GM21576 (cell line): ENCODE measurements at regions not wholly inside any gene's neighbourhood (a gene's known extent, or its start where the extent isn't known, plus 50 kb on each side); places are given as distances from the start of the nearest gene placed in this dataset.

Experiments
- ATAC-seq: cut with Tn5 transposase; IDR thresholded peaks from one replicate; pipeline ENCODE4 v1.9.1; 2021; ENCODE audit warnings: mild to moderate bottlenecking, moderate library complexity; ENCODE audit not compliant: unreplicated experiment

GRCh38 chr1:191929383-191929782 lies 228.9 kb upstream of the RGS18 start:
- ATAC-seq, result no peak

GRCh38 chr1:191943684-191944083 lies 214.6 kb upstream of the RGS18 start:
- no peak for ATAC-seq

- ATAC-seq, result no peak
Observed at GRCh38 chr1:191953526-191953925, 204.7 kb upstream of the RGS18 start.

- no peak for ATAC-seq
Observed at GRCh38 chr1:191959856-191960255, 198.4 kb upstream of the RGS18 start.

DNA sequence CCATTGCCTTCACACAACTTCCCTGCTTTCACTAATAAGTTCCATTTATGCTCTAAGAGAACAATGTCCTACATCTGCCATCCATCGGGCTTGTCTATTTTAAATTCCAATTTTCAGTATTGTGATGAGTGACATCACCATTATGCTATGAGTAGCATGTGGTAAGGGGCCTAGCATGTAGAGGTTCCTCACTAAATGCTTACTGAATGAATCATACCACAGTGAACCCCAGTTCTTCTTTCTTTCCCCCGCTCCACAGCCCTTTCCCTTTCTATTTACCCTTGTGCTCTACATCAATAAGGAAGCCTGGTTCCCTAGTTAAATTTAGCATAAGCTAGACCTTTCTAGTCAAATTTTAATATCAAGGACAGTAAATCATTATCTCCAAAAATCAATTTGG lies 195.0 kb upstream of the RGS18 start:
- ATAC-seq, result no peak

DNA sequence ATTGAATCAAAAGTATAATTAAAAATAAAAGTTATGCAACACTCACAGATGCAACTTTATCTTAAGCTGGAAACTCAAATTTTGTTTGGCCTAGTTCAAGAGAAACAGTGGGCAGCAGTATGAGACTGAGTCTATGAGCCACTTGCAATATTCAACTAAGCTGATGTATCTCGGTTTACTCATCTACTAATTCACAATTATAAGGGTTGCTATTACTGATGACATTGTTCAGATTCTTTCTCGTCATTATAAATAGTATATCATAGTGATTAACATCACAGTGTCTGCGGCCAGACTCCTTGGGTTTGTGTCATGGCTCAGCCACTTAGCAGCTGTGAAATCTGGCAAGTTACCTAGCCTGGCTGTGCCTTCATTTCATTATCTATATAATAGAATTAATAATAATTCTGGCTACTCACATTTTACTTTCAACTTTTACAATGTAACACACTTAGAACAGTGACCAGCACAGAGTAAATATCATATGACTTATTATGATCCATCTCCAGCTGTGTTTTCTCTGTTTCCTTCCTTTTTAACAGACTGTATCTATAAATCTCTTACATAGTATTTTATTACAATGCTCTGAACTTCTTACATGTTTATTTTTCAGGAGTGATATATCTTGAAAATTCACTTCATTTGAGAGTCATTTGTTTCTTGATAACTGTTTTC lies 194.3 kb upstream of the RGS18 start:
- no peak for ATAC-seq

- no peak for ATAC-seq
Observed at GRCh38 chr1:191969290-191969689, 189.0 kb upstream of the RGS18 start.

DNA sequence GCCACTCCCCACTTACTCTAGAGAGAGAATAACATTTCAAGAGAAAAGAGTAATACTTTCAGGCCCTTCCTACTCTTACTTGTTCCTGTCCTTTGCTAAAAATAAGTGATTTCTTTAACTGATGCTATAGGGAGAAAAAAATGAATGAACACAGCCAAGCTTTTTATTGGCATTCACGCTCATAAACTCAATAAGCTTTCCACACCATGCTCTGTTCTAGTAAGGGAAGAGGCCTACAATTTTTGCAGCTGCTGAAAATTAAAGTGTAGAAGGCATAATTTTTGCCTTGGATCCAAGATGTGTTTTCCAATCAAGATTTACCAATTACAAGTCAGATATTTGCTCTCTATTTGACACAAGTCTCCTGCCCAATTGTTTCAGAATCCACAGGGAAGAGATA lies 188.1 kb upstream of the RGS18 start:
- no peak for ATAC-seq

DNA sequence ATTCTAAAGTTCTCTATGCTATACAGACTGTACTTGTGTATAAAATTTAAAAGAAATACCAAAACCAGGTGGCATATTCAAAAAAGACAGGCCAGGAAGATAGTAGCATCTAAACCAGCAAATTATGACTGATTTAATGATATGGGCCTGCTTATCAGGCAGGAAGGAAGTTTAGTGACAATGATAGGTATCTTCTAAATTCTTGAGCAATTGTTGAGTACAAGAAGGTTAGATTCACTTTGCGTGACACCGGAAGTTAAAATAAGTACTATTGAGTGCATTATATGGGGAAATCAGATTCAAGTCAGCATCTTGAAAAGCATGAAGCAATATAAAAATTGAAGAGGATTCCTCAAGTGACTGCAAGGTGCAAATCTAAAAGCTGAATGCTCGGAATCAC lies 186.8 kb upstream of the RGS18 start:
- no peak for ATAC-seq

DNA sequence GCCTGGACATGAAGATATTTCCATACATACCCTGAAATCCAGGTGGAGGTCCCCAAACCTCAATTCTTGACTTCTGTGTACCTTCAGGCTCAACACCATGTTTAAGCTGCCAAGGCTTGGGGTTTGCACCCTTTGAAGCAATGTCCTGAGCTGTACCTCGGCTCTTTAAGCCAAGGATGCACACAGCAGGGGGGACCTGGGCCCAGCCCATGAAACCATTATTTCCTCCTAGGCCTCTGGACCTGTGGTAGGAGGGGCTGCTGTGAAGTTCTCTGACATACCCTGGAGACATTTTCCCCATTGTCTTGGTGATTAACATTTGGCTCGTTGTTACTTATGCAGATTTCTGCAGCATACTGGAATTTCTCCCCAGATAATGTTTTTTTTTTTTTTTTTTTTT lies 184.3 kb upstream of the RGS18 start:
- no peak for ATAC-seq

- ATAC-seq, result no peak
Observed at GRCh38 chr1:191977874-191978506, 180.3 kb upstream of the RGS18 start.

DNA sequence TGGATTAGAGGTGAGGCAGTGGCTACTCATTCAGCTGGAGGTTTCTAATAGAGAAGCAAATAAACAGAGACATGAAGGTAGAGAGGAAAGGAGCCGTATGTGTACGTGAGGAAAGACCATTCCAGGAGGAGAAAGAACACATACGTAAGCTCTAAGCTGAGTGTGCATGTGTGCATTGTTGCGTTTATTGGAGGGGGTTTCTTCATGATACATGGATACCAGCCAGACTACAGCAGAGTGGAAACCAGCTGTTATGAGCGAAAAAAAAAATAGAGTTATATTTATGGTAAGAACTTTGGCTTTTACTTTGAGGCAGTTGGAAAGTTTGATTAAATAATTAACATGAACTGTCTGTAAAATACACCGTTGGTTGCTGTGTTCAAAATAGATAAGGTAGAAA lies 173.4 kb upstream of the RGS18 start:
- ATAC-seq, result no peak

GRCh38 chr1:191992118-191992517 lies 166.1 kb upstream of the RGS18 start:
- no peak for ATAC-seq

DNA sequence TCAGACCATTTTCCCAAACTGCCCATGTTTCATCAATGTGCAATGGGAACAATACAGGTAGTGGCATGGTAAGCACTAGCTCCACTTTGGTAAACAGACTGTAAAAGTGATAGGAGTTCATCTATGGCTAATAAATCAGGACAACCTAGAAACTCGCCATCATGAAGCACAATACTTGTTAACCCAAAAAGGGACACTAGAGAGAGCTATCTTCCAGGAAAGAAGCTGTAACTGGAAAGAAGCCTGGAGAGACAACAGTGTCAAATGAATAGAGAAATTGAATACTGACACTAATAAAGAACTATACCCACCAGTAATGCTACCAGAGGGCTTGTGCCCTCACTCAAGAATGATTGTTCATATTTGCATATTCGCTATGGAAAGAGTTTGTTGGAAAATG lies 164.7 kb upstream of the RGS18 start:
- no peak for ATAC-seq

DNA sequence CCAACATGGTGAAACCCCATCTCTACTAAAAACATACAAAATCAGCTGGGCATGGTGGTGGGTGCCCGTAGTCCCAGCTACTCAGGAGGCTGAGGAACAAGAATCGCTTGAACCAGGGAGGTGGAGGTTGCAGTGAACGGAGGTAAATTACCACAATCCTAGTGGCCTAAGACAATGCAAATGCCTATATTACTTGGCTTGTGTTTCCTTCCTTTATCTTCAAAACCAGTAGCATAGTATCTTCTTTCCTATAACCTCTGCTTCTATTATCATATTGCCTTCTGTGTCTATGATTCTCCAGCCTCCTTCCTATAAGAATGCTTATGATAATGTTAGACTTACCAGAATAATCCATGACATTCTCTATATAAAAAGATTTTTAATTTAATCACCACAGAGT lies 156.2 kb upstream of the RGS18 start:
- ATAC-seq, result no peak

GRCh38 chr1:192003295-192004077 lies 154.8 kb upstream of the RGS18 start:
- no peak for ATAC-seq

DNA sequence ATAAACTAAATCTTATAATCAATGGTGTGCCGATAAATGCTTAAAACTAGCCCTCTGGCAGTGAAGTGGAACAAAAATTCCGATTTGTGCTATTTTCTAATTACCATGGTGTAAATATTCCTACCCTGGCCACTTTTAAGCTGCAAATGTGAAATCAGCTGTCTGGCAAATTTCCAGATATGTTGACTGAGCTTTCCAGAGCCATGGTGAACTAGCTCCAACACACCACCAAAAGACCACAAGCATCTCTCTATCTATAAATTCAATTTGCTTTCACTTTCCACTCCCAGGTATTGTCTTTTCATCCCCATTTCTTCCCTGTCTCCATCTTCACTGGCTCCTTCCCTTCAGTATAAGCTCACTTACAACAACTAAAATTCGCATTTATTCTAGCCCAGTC lies 152.3 kb upstream of the RGS18 start:
- ATAC-seq, result no peak

DNA sequence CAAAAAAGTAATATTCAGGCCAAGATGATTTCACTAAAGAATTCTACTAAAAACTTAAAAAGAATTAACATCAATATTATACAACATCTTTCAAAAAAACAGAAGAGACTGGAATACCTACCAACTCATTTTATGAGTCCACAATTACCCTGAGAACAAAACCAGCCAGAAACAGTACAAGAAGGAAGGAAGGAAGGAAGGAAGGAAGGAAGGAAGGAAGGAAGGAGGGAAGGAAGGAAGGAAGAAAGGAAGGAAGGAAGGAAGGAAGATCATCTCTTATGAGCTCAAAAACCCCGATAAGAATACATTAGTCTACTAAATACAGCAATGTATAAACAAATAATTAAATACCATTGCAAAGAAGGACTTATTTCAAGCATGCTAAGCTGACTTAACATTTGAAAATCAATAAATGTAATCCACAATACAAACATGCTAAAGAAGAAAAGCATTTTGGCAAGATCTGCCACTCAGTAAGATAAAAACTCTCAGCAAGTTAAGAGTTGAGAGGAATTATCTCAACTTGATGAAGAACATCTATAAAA lies 149.9 kb upstream of the RGS18 start:
- ATAC-seq, result no peak

DNA sequence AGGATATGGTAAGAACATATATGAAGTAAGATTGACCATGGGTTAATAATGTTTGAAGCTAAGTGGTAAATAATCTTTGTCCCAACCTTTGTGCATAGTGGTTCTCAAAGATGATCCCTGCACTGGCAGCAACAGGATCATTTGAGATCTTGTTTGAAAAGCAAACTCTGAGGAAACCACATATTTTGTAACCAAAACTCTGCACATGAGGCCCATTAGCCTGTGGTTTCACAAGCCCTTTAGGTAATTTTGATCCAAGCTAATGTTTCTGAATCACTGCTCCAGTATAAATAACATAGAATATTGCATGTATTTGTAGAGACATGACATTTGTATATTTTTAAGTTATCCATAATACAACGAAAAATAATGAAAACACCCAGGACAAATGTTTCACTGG lies 147.9 kb upstream of the RGS18 start:
- no peak for ATAC-seq

- ATAC-seq, result no peak
Observed at GRCh38 chr1:192011525-192011924, 146.7 kb upstream of the RGS18 start.

- ATAC-seq, result no peak
Observed at GRCh38 chr1:192022827-192023226, 135.4 kb upstream of the RGS18 start.

DNA sequence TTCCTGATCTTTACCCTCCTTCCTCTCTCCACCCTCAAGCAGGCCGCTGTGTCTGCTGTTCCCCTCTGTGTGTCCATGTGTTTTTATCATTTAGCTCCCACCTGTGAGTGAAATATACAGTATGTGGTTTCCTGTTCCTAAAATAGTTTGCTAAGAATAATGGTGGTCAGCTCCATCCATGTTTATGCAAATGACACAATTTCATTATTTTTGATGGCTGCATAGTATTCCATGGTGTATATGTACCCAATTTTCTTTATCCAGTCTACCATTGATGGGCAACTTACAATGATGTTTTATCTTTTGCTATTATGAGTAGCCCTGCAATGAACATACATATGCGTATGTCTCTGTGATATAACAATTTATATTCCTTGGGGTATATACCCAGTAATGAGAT lies 133.4 kb upstream of the RGS18 start:
- ATAC-seq, result no peak
